A549 (cell line): ENCODE measurements at regions not wholly inside any gene's neighbourhood (a gene's known extent, or its start where the extent isn't known, plus 50 kb on each side); places are given as distances from the start of the nearest gene placed in this dataset.

ENCODE experiments used
- ATAC-seq, 2 experiments: fragments of 200-7000 bp in 1 of 2; fragments of >200 bp in 1 of 2; cut with Nextera tagmentation in 1 of 2; cut with Tn5 transposase in 1 of 2; 3 replicates each; pipeline versions ENCODE4 v1.8.0 to v1.9.1; 2018 to 2020; ENCODE audit warnings: mild to moderate bottlenecking in 1 of 2, moderate library complexity in 1 of 2
- CTCF ChIA-PET: fragments of 300-600 bp; sonication (Branson Sonifier 250); formaldehyde crosslinking; extraction: SDS; loops from one replicate; lab custom pipeline; 2021; ENCODE audit warnings: antibody characterized with exemption, inconsistent platforms; lab: Yijun Ruan, JAX
- POLR2A ChIA-PET: fragments of 350-600 bp; formaldehyde crosslinking; extraction: SDS; loops from one replicate; lab custom pipeline; 2021; ENCODE audit warnings: antibody characterized with exemption, inconsistent platforms; lab: Yijun Ruan, JAX
- DNase-seq, 2 experiments: peaks; one replicate each; pipeline versions ENCODE4 v3.0.0 to v3.0.0-alpha.2; 2011 to 2016; ENCODE audit warnings: low read depth in 1 of 2, low spot score in 1 of 2
- FAIRE-seq: peaks from 2 replicates; lab custom pipeline; 2011; peaks lifted over from hg19 to GRCh38; lab: Jason Lieb, UNC
- H3K27ac ChIP-seq, 2 experiments: fragments of >200 bp; sonication (Bioruptor Twin); formaldehyde crosslinking; 3 replicates each; pipeline ENCODE4 v1.5.1; 2016 to 2017
- H3K4me1 ChIP-seq: fragments of >200 bp; sonication (Bioruptor Twin); formaldehyde crosslinking; 3 replicates; pipeline ENCODE4 v1.6.1; 2016
- H3K4me2 ChIP-seq: fragments of >200 bp; sonication (Bioruptor Twin); formaldehyde crosslinking; 3 replicates; pipeline ENCODE4 v1.6.1; 2016
- H3K4me3 ChIP-seq: fragments of >200 bp; sonication (Bioruptor Twin); formaldehyde crosslinking; 3 replicates; pipeline ENCODE4 v1.5.1; 2016
- H3K9me3 ChIP-seq: fragments of >200 bp; sonication (Bioruptor Twin); formaldehyde crosslinking; 3 replicates; pipeline ENCODE4 v1.6.1; 2016
- BHLHE40 ChIP-seq: IDR thresholded peaks from 2 replicates; pipeline ENCODE4 v1.6.1; 2012; ENCODE audit warnings: low read depth, low read length, inconsistent platforms
- CBX8 ChIP-seq: fragments of 200-600 bp; sonication (generic); IDR thresholded peaks from 2 replicates; pipeline ENCODE4 v1.6.1; 2016
- EHMT2 ChIP-seq: fragments of 200-600 bp; sonication (generic); IDR thresholded peaks from 2 replicates; pipeline ENCODE4 v1.6.1; 2016; ENCODE audit warnings: antibody characterized with exemption, low read depth, mild to moderate bottlenecking, moderate library complexity
- FOSL2 ChIP-seq, 2 experiments: fragments of 450-650 bp in 1 of 2; fragments of >200 bp in 1 of 2; sonication (Bioruptor Twin) in 1 of 2; formaldehyde crosslinking; IDR thresholded peaks; 2 replicates each; pipeline versions ENCODE4 v1.5.0 to v1.6.1; 2016 to 2020; ENCODE audit warnings: mild to moderate bottlenecking in 1 of 2, moderate library complexity in 1 of 2
- FOXS1 ChIP-seq: fragments of 250-450 bp; sonication (Bioruptor Pico); IDR thresholded peaks from 2 replicates; pipeline ENCODE4 v1.5.0; 2020; ENCODE audit warnings: mild to moderate bottlenecking, moderate library complexity
- HOXA7 ChIP-seq: fragments of 250-450 bp; sonication (Bioruptor Pico); IDR thresholded peaks from 2 replicates; pipeline ENCODE4 v1.5.0; 2020; ENCODE audit warnings: mild to moderate bottlenecking, moderate library complexity
- HOXB13 ChIP-seq: fragments of 250-450 bp; sonication (Bioruptor Pico); IDR thresholded peaks from 2 replicates; pipeline ENCODE4 v1.5.0; 2020; ENCODE audit warnings: low read depth, mild to moderate bottlenecking, moderate library complexity
- JUNB ChIP-seq: fragments of >200 bp; sonication (Bioruptor Twin); formaldehyde crosslinking; IDR thresholded peaks from 2 replicates; pipeline ENCODE4 v1.6.1; 2016
- KDM1A ChIP-seq: fragments of 200-600 bp; sonication (generic); IDR thresholded peaks from 2 replicates; pipeline ENCODE4 v1.6.1; 2016; ENCODE audit warnings: low read depth, mild to moderate bottlenecking
- NFE2L2 ChIP-seq: fragments of 150-350 bp; conservative IDR thresholded peaks from 2 replicates; pipeline ENCODE4 v1.6.1; 2014; ENCODE audit warnings: low read length
- NPAS2 ChIP-seq: fragments of 250-450 bp; sonication (Bioruptor Pico); IDR thresholded peaks from 2 replicates; pipeline ENCODE4 v1.8.0; 2022; ENCODE audit warnings: mild to moderate bottlenecking, moderate library complexity, borderline replicate concordance
- PHF8 ChIP-seq: fragments of 200-600 bp; sonication (generic); IDR thresholded peaks from 2 replicates; pipeline ENCODE4 v1.6.1; 2016; ENCODE audit warnings: low read depth, mild to moderate bottlenecking, antibody characterized with exemption, moderate library complexity, borderline replicate concordance
- POLR2AphosphoS2 ChIP-seq: conservative IDR thresholded peaks from 2 replicates; pipeline ENCODE4 v1.6.1; 2012; ENCODE audit warnings: low read length, improper control_type of control experiment, inconsistent platforms
- RCOR1 ChIP-seq: fragments of 150-350 bp; IDR thresholded peaks from 2 replicates; pipeline ENCODE4 v1.6.1; 2014; ENCODE audit warnings: antibody characterized with exemption, low read length, low read depth
- SMC3 ChIP-seq: fragments of >200 bp; sonication (Bioruptor Twin); formaldehyde crosslinking; IDR thresholded peaks from 3 replicates; pipeline ENCODE4 v1.6.1; 2018; ENCODE audit warnings: inconsistent platforms
- ZFP36 ChIP-seq: fragments of 450-650 bp; IDR thresholded peaks from 2 replicates; pipeline ENCODE4 v1.6.1; 2014; ENCODE audit warnings: borderline replicate concordance; ENCODE audit not compliant: partially characterized antibody
- WGBS: methylation state at CpG from one replicate; pipeline ENCODE4 v1.1.6; 2017; ENCODE audit errors: missing lambda C conversion rate; 5-methylcytosine and 5-hydroxymethylcytosine counted together
- TF ChIP-seq, protein P1 (sequence below): IDR thresholded peaks from 2 replicates; pipeline ENCODE4 v1.6.1; 2012; ENCODE audit warnings: low read depth, borderline replicate concordance
- TF ChIP-seq, protein P2 (sequence below): fragments of 250-450 bp; sonication (Bioruptor Pico); IDR thresholded peaks from 2 replicates; pipeline ENCODE4 v1.5.0; 2021; ENCODE audit warnings: mild to moderate bottlenecking, moderate library complexity, borderline replicate concordance
- TF ChIP-seq, protein P3 (sequence below): fragments of 200-600 bp; sonication (generic); IDR thresholded peaks from 2 replicates; pipeline ENCODE4 v1.6.1; 2016; ENCODE audit warnings: antibody characterized with exemption, mild to moderate bottlenecking, moderate library complexity
- TF ChIP-seq, protein P4 (sequence below): IDR thresholded peaks from 2 replicates; pipeline ENCODE4 v1.6.1; 2012
- TF ChIP-seq, protein P5 (sequence below): fragments of >200 bp; sonication (Bioruptor Twin); formaldehyde crosslinking; IDR thresholded peaks from 3 replicates; pipeline ENCODE4 v1.6.1; 2016
- TF ChIP-seq, protein P6 (sequence below): fragments of >200 bp; sonication (Bioruptor Twin); formaldehyde crosslinking; IDR thresholded peaks from 2 replicates; pipeline ENCODE4 v1.6.1; 2016
- TF ChIP-seq, protein P7 (sequence below): fragments of 250-450 bp; sonication (Bioruptor Pico); IDR thresholded peaks from 2 replicates; pipeline ENCODE4 v1.5.0; 2020; ENCODE audit warnings: low read depth, mild to moderate bottlenecking, moderate library complexity
- TF ChIP-seq, protein P8 (sequence below): fragments of 450-650 bp; IDR thresholded peaks from 2 replicates; pipeline ENCODE4 v1.6.1; 2014; ENCODE audit warnings: antibody characterized with exemption

DNA sequence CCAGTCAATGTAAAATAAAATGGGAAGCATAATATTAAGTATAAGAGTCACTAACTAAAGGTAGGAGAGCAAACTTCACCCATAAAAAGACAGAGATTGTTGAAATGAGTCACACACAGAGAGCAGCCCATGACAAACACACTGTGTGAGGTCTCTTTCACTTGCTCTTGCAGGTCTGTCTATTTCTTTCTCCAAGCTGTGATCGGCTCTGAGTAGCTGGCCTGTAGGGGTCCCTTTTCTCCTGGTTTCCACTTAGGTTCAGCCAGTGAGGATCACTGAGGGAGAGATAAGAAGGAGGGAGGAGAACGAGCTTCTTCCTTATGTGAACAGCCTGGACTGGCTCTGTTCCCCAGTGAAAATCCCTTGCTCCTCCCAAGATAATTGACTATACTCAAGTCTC is 133.7 kb upstream of the HS3ST3A1 start:
- no peak overlapping the region for H3K27ac ChIP-seq
- H3K4me1 ChIP-seq = no peaks in the 10 kb centered on the region
- peak in 1 of 2 experiments; percentile 7 for DNase-seq
- no peak for TF ChIP-seq BHLHE40
- TF ChIP-seq RCOR1 = no peak
- no peak for TF ChIP-seq FOSL2 (IDR thresholded peaks at IDR 0.05)
- TF ChIP-seq FOSL2 (CRISPR knock-in tag; IDR thresholded peaks at IDR 0.05) = no peak
- TF ChIP-seq, protein P1, sequence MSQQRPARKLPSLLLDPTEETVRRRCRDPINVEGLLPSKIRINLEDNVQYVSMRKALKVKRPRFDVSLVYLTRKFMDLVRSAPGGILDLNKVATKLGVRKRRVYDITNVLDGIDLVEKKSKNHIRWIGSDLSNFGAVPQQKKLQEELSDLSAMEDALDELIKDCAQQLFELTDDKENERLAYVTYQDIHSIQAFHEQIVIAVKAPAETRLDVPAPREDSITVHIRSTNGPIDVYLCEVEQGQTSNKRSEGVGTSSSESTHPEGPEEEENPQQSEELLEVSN = no peak
- TF ChIP-seq EHMT2 = no peak
- TF ChIP-seq, protein P2, sequence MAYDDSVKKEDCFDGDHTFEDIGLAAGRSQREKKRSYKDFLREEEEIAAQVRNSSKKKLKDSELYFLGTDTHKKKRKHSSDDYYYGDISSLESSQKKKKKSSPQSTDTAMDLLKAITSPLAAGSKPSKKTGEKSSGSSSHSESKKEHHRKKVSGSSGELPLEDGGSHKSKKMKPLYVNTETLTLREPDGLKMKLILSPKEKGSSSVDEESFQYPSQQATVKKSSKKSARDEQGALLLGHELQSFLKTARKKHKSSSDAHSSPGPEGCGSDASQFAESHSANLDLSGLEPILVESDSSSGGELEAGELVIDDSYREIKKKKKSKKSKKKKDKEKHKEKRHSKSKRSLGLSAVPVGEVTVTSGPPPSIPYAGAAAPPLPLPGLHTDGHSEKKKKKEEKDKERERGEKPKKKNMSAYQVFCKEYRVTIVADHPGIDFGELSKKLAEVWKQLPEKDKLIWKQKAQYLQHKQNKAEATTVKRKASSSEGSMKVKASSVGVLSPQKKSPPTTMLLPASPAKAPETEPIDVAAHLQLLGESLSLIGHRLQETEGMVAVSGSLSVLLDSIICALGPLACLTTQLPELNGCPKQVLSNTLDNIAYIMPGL (CRISPR knock-in tag) = no peak
- TF ChIP-seq, protein P3, sequence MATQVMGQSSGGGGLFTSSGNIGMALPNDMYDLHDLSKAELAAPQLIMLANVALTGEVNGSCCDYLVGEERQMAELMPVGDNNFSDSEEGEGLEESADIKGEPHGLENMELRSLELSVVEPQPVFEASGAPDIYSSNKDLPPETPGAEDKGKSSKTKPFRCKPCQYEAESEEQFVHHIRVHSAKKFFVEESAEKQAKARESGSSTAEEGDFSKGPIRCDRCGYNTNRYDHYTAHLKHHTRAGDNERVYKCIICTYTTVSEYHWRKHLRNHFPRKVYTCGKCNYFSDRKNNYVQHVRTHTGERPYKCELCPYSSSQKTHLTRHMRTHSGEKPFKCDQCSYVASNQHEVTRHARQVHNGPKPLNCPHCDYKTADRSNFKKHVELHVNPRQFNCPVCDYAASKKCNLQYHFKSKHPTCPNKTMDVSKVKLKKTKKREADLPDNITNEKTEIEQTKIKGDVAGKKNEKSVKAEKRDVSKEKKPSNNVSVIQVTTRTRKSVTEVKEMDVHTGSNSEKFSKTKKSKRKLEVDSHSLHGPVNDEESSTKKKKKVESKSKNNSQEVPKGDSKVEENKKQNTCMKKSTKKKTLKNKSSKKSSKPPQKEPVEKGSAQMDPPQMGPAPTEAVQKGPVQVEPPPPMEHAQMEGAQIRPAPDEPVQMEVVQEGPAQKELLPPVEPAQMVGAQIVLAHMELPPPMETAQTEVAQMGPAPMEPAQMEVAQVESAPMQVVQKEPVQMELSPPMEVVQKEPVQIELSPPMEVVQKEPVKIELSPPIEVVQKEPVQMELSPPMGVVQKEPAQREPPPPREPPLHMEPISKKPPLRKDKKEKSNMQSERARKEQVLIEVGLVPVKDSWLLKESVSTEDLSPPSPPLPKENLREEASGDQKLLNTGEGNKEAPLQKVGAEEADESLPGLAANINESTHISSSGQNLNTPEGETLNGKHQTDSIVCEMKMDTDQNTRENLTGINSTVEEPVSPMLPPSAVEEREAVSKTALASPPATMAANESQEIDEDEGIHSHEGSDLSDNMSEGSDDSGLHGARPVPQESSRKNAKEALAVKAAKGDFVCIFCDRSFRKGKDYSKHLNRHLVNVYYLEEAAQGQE = no peak
- TF ChIP-seq HOXA7 (CRISPR knock-in tag) = no peak
- TF ChIP-seq FOXS1 (CRISPR knock-in tag) = no peak
- TF ChIP-seq, protein P4, sequence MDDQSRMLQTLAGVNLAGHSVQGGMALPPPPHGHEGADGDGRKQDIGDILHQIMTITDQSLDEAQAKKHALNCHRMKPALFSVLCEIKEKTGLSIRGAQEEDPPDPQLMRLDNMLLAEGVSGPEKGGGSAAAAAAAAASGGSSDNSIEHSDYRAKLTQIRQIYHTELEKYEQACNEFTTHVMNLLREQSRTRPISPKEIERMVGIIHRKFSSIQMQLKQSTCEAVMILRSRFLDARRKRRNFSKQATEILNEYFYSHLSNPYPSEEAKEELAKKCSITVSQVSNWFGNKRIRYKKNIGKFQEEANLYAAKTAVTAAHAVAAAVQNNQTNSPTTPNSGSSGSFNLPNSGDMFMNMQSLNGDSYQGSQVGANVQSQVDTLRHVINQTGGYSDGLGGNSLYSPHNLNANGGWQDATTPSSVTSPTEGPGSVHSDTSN = no peak
- TF ChIP-seq SMC3 = no peak
- no peak for TF ChIP-seq HOXB13 (CRISPR knock-in tag)
- no peak for TF ChIP-seq CBX8
- no peak; a peak in 1 of 6 replicates for ATAC-seq
- ChIA-PET CTCF (interaction anchor here (1.0 kb wide), 1 partner anchor 9 kb away, joined by 3 read pairs; no protein-coding TSS in a partner anchor), POLR2A (no interaction called here)
- no peak for FAIRE-seq
- no peak overlapping the region for H3K4me2 ChIP-seq
- WGBS = 13% methylated on average over 2 of the region's 2 CpGs
- no peak overlapping the region for H3K4me3 ChIP-seq
- no peaks in the 10 kb centered on the region; the same call in 2 of the 3 replicates for H3K9me3 ChIP-seq

DNA sequence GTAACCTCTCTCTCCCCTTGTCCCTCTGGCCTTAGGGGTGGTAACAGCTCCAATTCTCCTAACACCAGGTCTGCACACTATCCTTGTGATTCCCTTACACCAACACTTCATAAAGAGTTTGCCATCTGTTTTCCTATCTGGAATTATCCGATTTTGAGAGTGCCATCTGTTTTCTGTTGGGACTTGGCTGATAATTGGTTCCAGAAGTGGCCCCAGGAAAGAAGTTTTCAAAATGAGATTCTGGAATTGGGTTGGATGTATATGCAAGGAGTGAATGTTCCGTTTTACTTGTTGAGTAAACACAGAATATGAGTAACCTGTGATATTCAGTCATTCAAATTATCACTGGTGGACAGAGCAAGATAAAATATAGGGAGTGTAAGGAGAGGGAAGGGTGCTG is 134.1 kb upstream of the HS3ST3A1 start:
- H3K9me3 ChIP-seq = no peaks in the 10 kb centered on the region; the same call in 2 of the 3 replicates
- no peak for DNase-seq
- CTCF ChIA-PET = interaction anchor here (1.0 kb wide), 1 partner anchor 9 kb away, joined by 3 read pairs; no protein-coding TSS in a partner anchor
- TF ChIP-seq, protein P4 = no peak
- TF ChIP-seq POLR2AphosphoS2 (no peak), ZFP36 (no peak), KDM1A (no peak), JUNB (no peak), PHF8 (no peak), NFE2L2 (no peak), NPAS2 (CRISPR knock-in tag) (no peak)
- TF ChIP-seq, protein P5, sequence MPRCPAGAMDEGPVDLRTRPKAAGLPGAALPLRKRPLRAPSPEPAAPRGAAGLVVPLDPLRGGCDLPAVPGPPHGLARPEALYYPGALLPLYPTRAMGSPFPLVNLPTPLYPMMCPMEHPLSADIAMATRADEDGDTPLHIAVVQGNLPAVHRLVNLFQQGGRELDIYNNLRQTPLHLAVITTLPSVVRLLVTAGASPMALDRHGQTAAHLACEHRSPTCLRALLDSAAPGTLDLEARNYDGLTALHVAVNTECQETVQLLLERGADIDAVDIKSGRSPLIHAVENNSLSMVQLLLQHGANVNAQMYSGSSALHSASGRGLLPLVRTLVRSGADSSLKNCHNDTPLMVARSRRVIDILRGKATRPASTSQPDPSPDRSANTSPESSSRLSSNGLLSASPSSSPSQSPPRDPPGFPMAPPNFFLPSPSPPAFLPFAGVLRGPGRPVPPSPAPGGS = no peak
- TF ChIP-seq, protein P6, sequence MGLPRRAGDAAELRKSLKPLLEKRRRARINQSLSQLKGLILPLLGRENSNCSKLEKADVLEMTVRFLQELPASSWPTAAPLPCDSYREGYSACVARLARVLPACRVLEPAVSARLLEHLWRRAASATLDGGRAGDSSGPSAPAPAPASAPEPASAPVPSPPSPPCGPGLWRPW = no peak
- TF ChIP-seq, protein P7, sequence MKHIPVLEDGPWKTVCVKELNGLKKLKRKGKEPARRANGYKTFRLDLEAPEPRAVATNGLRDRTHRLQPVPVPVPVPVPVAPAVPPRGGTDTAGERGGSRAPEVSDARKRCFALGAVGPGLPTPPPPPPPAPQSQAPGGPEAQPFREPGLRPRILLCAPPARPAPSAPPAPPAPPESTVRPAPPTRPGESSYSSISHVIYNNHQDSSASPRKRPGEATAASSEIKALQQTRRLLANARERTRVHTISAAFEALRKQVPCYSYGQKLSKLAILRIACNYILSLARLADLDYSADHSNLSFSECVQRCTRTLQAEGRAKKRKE (CRISPR knock-in tag) = no peak
- TF ChIP-seq, protein P8, sequence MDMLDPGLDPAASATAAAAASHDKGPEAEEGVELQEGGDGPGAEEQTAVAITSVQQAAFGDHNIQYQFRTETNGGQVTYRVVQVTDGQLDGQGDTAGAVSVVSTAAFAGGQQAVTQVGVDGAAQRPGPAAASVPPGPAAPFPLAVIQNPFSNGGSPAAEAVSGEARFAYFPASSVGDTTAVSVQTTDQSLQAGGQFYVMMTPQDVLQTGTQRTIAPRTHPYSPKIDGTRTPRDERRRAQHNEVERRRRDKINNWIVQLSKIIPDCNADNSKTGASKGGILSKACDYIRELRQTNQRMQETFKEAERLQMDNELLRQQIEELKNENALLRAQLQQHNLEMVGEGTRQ = no peak
- TF ChIP-seq, all 56 proteins: peak for 0
- no peaks in the 10 kb centered on the region for H3K4me1 ChIP-seq
- WGBS = 11% methylated on average over 2 of the region's 2 CpGs
- no peak overlapping the region for H3K4me3 ChIP-seq
- POLR2A ChIA-PET = no interaction called here
- ATAC-seq (no peak), FAIRE-seq (no peak)
- no peak overlapping the region for H3K4me2 ChIP-seq
- H3K27ac ChIP-seq = no peak overlapping the region
